GM19468 (cell line): ENCODE measurements at regions not wholly inside any gene's neighbourhood (a gene's known extent, or its start where the extent isn't known, plus 50 kb on each side); places are given as distances from the start of the nearest gene placed in this dataset.
"Not testable (repeated sequence)": the region's sequence is repeated elsewhere in the genome, so short reads cannot be mapped to it uniquely, and the experiment has no call there.

Source experiments
- ATAC-seq: cut with Tn5 transposase; IDR thresholded peaks from one replicate; pipeline ENCODE4 v1.9.1; 2021; ENCODE audit warnings: mild to moderate bottlenecking, moderate library complexity, moderate number of reproducible peaks; ENCODE audit not compliant: unreplicated experiment; ENCODE audit errors: extremely low read depth

GRCh38 chr3:30454636-30455035 lies 151.8 kb upstream of the TGFBR2 start:
- ATAC-seq, result no peak

- ATAC-seq, result not testable (repeated sequence)
Observed at GRCh38 chr3:30455112-30455511, 151.3 kb upstream of the TGFBR2 start.

GRCh38 chr3:30455840-30456239 lies 150.6 kb upstream of the TGFBR2 start:
- ATAC-seq, result no peak

GRCh38 chr3:30456264-30456663 lies 150.1 kb upstream of the TGFBR2 start:
- ATAC-seq, result no peak

- no peak for ATAC-seq
Observed at GRCh38 chr3:30457081-30457480, 149.3 kb upstream of the TGFBR2 start.

- ATAC-seq, result no peak
Observed at GRCh38 chr3:30457726-30458125, 148.7 kb upstream of the TGFBR2 start.

GRCh38 chr3:30458376-30459171 lies 147.8 kb upstream of the TGFBR2 start:
- ATAC-seq, result no peak

- no peak for ATAC-seq
Observed at GRCh38 chr3:30461311-30461710, 145.1 kb upstream of the TGFBR2 start.

- no peak for ATAC-seq
Observed at GRCh38 chr3:30462721-30463470, 143.5 kb upstream of the TGFBR2 start.

- no peak for ATAC-seq
Observed at GRCh38 chr3:30464381-30464780, 142.0 kb upstream of the TGFBR2 start.

- ATAC-seq, result no peak
Observed at GRCh38 chr3:30465454-30465853, 140.9 kb upstream of the TGFBR2 start.

- ATAC-seq, result no peak
Observed at GRCh38 chr3:30467596-30468238, 138.7 kb upstream of the TGFBR2 start.

GRCh38 chr3:30469133-30469532 lies 137.3 kb upstream of the TGFBR2 start:
- ATAC-seq, result no peak

- no peak for ATAC-seq
Observed at GRCh38 chr3:30470496-30470895, 135.9 kb upstream of the TGFBR2 start.

GRCh38 chr3:30471066-30471465 lies 135.3 kb upstream of the TGFBR2 start:
- ATAC-seq, result no peak

- ATAC-seq, result no peak
Observed at GRCh38 chr3:30471796-30472489, 134.5 kb upstream of the TGFBR2 start.

- no peak for ATAC-seq
Observed at GRCh38 chr3:30473374-30474051, 132.9 kb upstream of the TGFBR2 start.

GRCh38 chr3:30474371-30474770 lies 132.0 kb upstream of the TGFBR2 start:
- no peak for ATAC-seq

GRCh38 chr3:30475038-30475808 lies 131.2 kb upstream of the TGFBR2 start:
- ATAC-seq, result peak; percentile 72
